Astrocyte (in vitro differentiated cells and primary cell): ENCODE measurements at regions not wholly inside any gene's neighbourhood (a gene's known extent, or its start where the extent isn't known, plus 50 kb on each side); places are given as distances from the start of the nearest gene placed in this dataset.

Source experiments
- DNase-seq: peaks from one replicate; pipeline ENCODE4 v3.0.0-alpha.2; 2010; ENCODE audit warnings: low read depth
- FAIRE-seq: peaks from 2 replicates; lab custom pipeline; 2011; peaks lifted over from hg19 to GRCh38; lab: Jason Lieb, UNC
- H2AFZ ChIP-seq: 2 replicates; pipeline ENCODE4 v1.6.0; 2012; ENCODE audit warnings: low read depth, low read length, inconsistent platforms
- H3K27ac ChIP-seq: 2 replicates; pipeline ENCODE4 v1.5.1; 2011; ENCODE audit warnings: low read depth, low read length, inconsistent platforms
- H3K27me3 ChIP-seq: 2 replicates; pipeline ENCODE4 v1.6.0; 2011; ENCODE audit warnings: low read length, inconsistent platforms; ENCODE audit not compliant: insufficient read depth
- H3K36me3 ChIP-seq: 2 replicates; pipeline ENCODE4 v1.5.1; 2011; ENCODE audit warnings: low read length, inconsistent platforms; ENCODE audit not compliant: insufficient read depth
- H3K4me1 ChIP-seq: 2 replicates; pipeline ENCODE4 v1.5.1; 2011; ENCODE audit warnings: low read length, inconsistent platforms; ENCODE audit not compliant: insufficient read depth
- H3K4me2 ChIP-seq: 2 replicates; pipeline ENCODE4 v1.6.0; 2012; ENCODE audit warnings: low read length, inconsistent platforms
- H3K4me3 ChIP-seq: 2 replicates; pipeline ENCODE4 v1.5.1; 2011; ENCODE audit warnings: low read depth, mild to moderate bottlenecking, low read length, inconsistent platforms; ENCODE audit not compliant: insufficient read depth
- H3K79me2 ChIP-seq: 2 replicates; pipeline ENCODE4 v1.6.0; 2012; ENCODE audit warnings: mild to moderate bottlenecking, low read length, inconsistent platforms; ENCODE audit not compliant: insufficient read depth
- H3K9ac ChIP-seq: 2 replicates; pipeline ENCODE4 v1.6.0; 2012; ENCODE audit warnings: mild to moderate bottlenecking, low read length, inconsistent platforms
- H3K9me3 ChIP-seq: 2 replicates; pipeline ENCODE4 v1.5.1; 2012; ENCODE audit warnings: low read depth, mild to moderate bottlenecking, low read length, inconsistent platforms; ENCODE audit not compliant: insufficient read depth
- H4K20me1 ChIP-seq: 2 replicates; pipeline ENCODE4 v1.6.0; 2012; ENCODE audit warnings: low read length, inconsistent platforms; ENCODE audit not compliant: insufficient read depth
- H3K27ac Mint-ChIP-seq: one replicate; pipeline ENCODE4 v1.8.0; 2021; ENCODE audit warnings: mild to moderate bottlenecking, mixed read lengths; ENCODE audit not compliant: unreplicated experiment
- H3K27me3 Mint-ChIP-seq: one replicate; pipeline ENCODE4 v1.8.0; 2021; ENCODE audit warnings: low read depth, mixed read lengths; ENCODE audit not compliant: unreplicated experiment
- H3K36me3 Mint-ChIP-seq: one replicate; pipeline ENCODE4 v1.8.0; 2021; ENCODE audit warnings: low read depth, mixed read lengths; ENCODE audit not compliant: unreplicated experiment
- H3K4me1 Mint-ChIP-seq: one replicate; pipeline ENCODE4 v1.8.0; 2021; ENCODE audit warnings: low read depth, mixed read lengths; ENCODE audit not compliant: unreplicated experiment
- H3K4me3 Mint-ChIP-seq: one replicate; pipeline ENCODE4 v1.8.0; 2021; ENCODE audit warnings: mild to moderate bottlenecking, moderate library complexity, mixed read lengths; ENCODE audit not compliant: unreplicated experiment
- H3K9me3 Mint-ChIP-seq: one replicate; pipeline ENCODE4 v1.8.0; 2021; ENCODE audit warnings: mild to moderate bottlenecking, mixed read lengths; ENCODE audit not compliant: unreplicated experiment
- CTCF ChIP-seq: IDR thresholded peaks from 2 replicates; pipeline ENCODE4 v1.5.1; 2011; ENCODE audit warnings: low read depth, mild to moderate bottlenecking, inconsistent platforms, low read length, moderate library complexity; ENCODE audit not compliant: insufficient read depth
- EZH2 ChIP-seq: IDR thresholded peaks from 2 replicates; pipeline ENCODE4 v1.6.1; 2012; ENCODE audit warnings: mild to moderate bottlenecking, low read length, inconsistent platforms; ENCODE audit not compliant: insufficient read depth

- H3K36me3 ChIP-seq: no peaks in the 10 kb centered on the region
- Mint-ChIP-seq H3K4me3 (no peak overlapping the region), H3K9me3 (no peaks in the 10 kb centered on the region), H3K36me3 (no peaks in the 10 kb centered on the region), H3K27ac (no peak overlapping the region), H3K4me1 (no peaks in the 10 kb centered on the region), H3K27me3 (no peaks in the 10 kb centered on the region)
- no peak overlapping the region for H3K4me2 ChIP-seq
- H3K27ac ChIP-seq: no peak overlapping the region
- no peak overlapping the region for H2AFZ ChIP-seq
- H3K4me3 ChIP-seq: no peak overlapping the region
- FAIRE-seq (no peak), DNase-seq (no peak)
- no peaks in the 10 kb centered on the region for H3K79me2 ChIP-seq
- no peaks in the 10 kb centered on the region for H4K20me1 ChIP-seq
- no peaks in the 10 kb centered on the region for H3K4me1 ChIP-seq
- no peaks in the 10 kb centered on the region for H3K27me3 ChIP-seq
- H3K9ac ChIP-seq: no peak overlapping the region
- no peak for TF ChIP-seq CTCF
- no peak for TF ChIP-seq EZH2
- H3K9me3 ChIP-seq: no peaks in the 10 kb centered on the region
Observed at GRCh38 chr18:29616867-29617266, 1425.7 kb downstream of the DSC3 start.

GRCh38 chr18:29608982-29609381, 1432.1 kb upstream of the CDH2 start:
- H2AFZ ChIP-seq: no peak overlapping the region
- FAIRE-seq (no peak), DNase-seq (no peak)
- H3K27me3 ChIP-seq: no peaks in the 10 kb centered on the region
- H3K4me1 ChIP-seq: no peaks in the 10 kb centered on the region
- no peaks in the 10 kb centered on the region for H3K79me2 ChIP-seq
- Mint-ChIP-seq H3K27me3 (no peaks in the 10 kb centered on the region), H3K4me3 (no peak overlapping the region), H3K9me3 (peaks cover 16% of the 10 kb centered on the region), H3K27ac (no peak overlapping the region), H3K36me3 (no peaks in the 10 kb centered on the region), H3K4me1 (no peaks in the 10 kb centered on the region)
- no peaks in the 10 kb centered on the region for H3K36me3 ChIP-seq
- no peak overlapping the region for H3K4me3 ChIP-seq
- H4K20me1 ChIP-seq: no peaks in the 10 kb centered on the region
- no peak overlapping the region for H3K4me2 ChIP-seq
- H3K27ac ChIP-seq: no peak overlapping the region
- no peak overlapping the region for H3K9ac ChIP-seq
- no peaks in the 10 kb centered on the region for H3K9me3 ChIP-seq
- no peak for TF ChIP-seq EZH2

GRCh38 chr18:29605365-29605764, 1428.4 kb upstream of the CDH2 start:
- Histone ChIP-seq H3K79me2 (no peaks in the 10 kb centered on the region), H3K4me3 (no peak overlapping the region), H3K9me3 (no peaks in the 10 kb centered on the region), H3K27ac (no peak overlapping the region), H3K4me1 (no peaks in the 10 kb centered on the region), H3K4me2 (no peak overlapping the region), H3K27me3 (no peaks in the 10 kb centered on the region), H3K36me3 (no peaks in the 10 kb centered on the region), H2AFZ (no peak overlapping the region), H4K20me1 (no peaks in the 10 kb centered on the region), H3K9ac (no peak overlapping the region)
- Mint-ChIP-seq H3K4me1 (no peaks in the 10 kb centered on the region), H3K9me3 (peaks cover 16% of the 10 kb centered on the region), H3K36me3 (no peaks in the 10 kb centered on the region), H3K27me3 (no peaks in the 10 kb centered on the region), H3K4me3 (no peak overlapping the region), H3K27ac (no peak overlapping the region)
- FAIRE-seq (no peak), DNase-seq (no peak)
- TF ChIP-seq EZH2 (no peak), CTCF (no peak)
